ENCODE measurements at regions not wholly inside any gene's neighbourhood (a gene's known extent, or its start where the extent isn't known, plus 50 kb on each side); places are given as distances from the start of the nearest gene placed in this dataset.

GRCh38 chr11:112509300-112509699, 248.6 kb upstream of the PLET1 start:
- TF ChIP-seq CTCF (IDR thresholded peaks at IDR 0.05) (no peak), POLR2A (IDR thresholded peaks at IDR 0.05) (no peak)
